Jurkat, Clone E6-1 (cell line): ENCODE measurements at regions not wholly inside any gene's neighbourhood (a gene's known extent, or its start where the extent isn't known, plus 50 kb on each side); places are given as distances from the start of the nearest gene placed in this dataset.
A peak's percentile ranks its signal among the peaks of the same experiment; 100 is the strongest.

ENCODE experiments used
- DNase-seq: peaks from one replicate; pipeline ENCODE4 v3.0.0-alpha.2; 2011; ENCODE audit warnings: low read depth, low spot score
- H3K4me3 ChIP-seq: 2 replicates; pipeline ENCODE4 v1.5.1; 2011; ENCODE audit warnings: mild to moderate bottlenecking, low read length, control low read depth, moderate library complexity

DNA sequence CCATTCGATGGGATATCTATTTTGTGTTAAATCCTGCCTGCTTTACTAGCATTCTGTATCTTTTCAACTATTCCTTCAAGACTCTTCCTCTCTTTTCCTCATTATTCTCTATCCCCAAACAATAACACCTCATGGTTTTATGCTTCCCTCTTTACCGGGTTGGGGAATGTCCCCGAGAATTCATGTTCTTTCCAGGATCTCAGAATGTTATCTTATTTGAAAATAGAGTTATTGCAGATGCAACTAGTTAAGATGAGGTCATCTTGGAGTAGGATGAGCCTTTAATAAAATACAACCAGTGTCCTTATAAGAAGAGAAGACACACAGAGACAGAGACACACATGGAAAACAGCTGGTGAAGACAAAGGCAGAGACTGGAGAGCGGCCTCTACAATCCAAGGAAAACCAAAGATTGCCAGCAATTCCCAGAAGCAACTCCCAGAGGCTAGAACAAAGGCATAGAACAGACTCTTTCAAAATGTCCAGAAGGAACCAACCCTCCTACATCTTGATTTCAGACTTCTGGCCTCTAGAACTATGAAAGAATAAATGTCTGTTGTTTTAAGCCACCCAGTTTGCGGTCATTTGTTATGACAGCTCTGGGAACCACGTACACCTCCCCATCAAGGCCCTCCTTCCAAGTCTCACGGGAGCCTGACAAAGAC lies 126.8 kb upstream of the TNFAIP3 start:
- DNase-seq = no peak
- H3K4me3 ChIP-seq = no peak overlapping the region

DNA sequence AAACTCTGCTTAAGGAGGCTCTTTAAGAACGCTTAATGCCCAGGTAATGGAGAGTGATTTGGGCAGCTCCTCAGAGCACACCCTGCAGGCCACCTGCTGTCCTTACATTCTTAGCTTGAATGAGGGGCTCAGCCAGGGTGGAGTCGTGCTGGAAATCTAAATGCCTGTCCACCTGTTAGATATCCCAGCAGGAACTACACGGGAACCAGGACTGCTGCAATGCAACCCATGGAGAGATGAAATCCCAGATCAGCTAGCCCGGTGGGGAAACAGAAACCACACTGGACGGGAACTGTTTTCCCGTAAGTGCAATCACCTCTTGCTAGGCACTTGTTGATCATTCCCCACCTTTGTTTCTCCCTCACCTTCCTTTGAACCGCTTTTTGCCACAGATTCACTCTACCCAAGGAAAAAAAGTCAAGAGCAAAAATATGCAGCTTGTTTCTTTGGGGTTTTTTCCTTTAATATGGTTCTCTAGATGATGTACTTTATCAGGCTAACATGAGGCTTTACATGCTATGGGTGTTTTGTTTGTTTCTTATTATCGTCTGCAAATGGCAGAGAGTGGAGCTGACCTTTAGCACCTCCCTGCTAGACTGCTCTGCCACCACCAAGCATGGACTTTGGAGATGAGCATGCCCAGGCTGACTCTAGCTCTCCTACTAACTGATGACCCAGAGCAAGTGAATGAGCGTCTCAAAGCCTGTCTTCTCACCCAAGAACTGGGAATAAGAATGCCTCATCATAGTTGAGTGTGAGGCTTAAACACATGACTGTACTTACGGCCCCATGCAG lies 125.9 kb upstream of the TNFAIP3 start:
- DNase-seq = no peak
- H3K4me3 ChIP-seq = no peak overlapping the region

DNA sequence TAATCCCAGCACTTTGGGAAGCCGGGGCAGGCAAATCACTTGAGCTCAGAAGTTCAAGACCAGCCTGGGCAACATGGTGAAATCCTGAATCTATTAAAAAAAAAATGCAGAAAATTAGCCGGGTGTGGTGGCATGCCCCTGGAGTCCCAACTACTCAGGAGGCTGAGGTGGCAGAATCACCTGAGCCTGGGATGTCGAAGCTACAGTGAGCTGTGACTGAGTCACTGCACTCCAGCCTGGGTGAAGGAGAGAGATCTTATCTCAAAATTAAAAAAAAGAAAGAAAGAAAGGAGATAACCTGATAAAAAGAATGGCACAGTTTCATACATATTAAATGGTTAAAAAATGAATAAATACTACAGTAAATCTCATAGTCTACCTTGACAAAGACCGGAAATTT lies 123.6 kb upstream of the TNFAIP3 start:
- no peak overlapping the region for H3K4me3 ChIP-seq
- no peak for DNase-seq

DNA sequence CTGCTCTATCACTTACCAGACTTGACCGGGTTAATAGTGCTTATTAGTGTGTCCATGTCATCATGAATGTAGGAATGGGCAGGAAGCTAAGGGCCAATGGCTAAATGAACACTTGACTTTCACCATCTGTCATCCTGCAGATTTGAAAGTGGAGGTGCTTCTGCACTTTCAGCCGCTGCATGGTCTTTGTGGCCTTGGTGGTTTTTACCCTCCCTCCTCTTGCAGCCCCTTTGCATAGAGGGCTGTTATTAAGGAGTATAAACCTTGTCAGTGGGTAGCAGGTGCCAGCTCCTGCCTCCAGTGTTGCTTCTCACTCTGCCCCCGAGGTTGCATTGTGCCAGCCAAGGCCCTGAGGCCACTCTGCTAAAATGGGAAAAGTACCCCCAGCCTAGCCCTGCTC lies 122.2 kb upstream of the TNFAIP3 start:
- H3K4me3 ChIP-seq = no peak overlapping the region
- peak; percentile 76 for DNase-seq

DNA sequence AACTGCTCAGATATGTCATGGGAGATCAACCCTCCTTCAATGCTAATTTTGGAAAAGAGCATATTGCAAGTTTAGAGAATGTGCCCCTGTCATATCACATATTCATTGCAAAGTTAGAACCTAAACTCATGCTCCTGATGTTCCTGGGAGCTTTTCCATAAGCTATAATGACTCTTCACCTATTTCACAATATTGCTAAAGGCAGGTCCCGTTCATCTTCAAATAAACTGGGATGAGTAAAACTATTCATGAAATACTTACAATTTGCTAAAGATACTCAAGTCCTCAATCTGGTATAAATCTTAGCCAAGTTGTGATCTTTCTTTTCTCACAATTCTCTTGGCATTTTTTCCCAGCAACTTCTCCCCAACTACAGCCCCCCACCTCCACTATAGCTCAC lies 121.7 kb upstream of the TNFAIP3 start:
- no peak overlapping the region for H3K4me3 ChIP-seq

DNA sequence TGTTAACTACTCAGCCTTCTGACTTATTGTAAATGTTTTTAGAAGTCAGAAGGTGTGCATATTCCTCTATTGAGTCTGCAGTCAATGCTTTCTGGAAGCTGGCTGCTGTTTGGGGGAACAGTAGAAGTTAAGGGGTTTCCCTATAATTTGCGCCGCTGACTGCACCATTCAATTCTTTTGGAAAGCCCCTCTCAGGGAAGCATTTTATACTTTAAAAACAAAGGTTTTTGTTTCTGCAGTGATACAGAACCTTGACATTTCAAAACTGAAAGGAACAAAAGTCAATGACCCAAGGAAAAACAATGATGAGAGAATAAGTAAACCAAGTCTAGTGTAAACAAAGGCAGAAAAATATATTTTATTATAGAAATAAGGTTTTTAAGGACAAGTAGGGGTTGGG lies 120.8 kb upstream of the TNFAIP3 start:
- DNase-seq = no peak
- no peak overlapping the region for H3K4me3 ChIP-seq

More for the DNA sequence above, 121.7 kb upstream of the TNFAIP3 start:
- DNase-seq = no peak

DNA sequence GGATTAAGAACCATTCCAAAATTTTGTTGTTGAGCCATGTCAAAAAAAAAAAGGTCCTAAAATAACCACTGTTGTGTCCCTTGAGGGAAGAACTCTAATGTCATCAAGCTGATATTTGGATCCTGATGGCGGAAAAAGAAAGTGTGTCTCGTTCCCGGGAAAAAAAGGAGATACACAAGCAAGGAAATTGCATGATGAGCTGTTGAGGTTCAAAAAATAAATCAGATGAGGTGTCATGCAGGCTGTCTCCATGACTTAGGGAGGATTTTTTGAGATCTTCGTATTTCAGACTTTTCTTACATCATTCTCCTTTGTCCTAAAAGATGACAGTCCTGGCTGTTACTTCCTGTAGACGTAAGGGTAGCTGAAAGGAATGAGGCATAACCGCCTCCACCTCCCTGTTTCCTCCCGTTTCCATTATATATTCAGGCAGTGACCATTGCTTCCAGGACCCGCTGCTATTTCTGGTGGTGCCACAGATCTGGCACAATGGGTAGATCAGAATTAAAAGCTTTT lies 117.3 kb upstream of the TNFAIP3 start:
- no peak for DNase-seq

DNA sequence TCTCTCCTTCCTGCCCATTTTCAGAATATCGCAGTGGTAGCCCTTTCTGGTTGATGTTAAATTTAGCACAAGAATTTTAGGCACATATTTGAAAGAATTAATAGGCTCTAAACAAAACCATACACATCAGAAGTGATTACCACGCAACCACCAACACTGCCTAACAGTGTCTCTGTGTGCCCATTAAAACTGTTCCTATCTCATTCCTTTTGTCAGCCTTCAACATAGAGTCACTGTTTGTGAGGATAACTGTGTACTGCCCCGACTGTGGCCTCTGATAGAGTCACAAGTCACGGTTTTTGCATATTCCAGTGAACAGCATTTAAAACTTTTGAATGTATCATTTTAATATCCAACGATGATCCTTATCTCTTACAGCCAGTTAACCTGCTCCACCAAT lies 116.8 kb upstream of the TNFAIP3 start:
- H3K4me3 ChIP-seq = no peak overlapping the region
- DNase-seq = no peak

More for the DNA sequence above, 117.3 kb upstream of the TNFAIP3 start:
- H3K4me3 ChIP-seq = no peak overlapping the region

DNA sequence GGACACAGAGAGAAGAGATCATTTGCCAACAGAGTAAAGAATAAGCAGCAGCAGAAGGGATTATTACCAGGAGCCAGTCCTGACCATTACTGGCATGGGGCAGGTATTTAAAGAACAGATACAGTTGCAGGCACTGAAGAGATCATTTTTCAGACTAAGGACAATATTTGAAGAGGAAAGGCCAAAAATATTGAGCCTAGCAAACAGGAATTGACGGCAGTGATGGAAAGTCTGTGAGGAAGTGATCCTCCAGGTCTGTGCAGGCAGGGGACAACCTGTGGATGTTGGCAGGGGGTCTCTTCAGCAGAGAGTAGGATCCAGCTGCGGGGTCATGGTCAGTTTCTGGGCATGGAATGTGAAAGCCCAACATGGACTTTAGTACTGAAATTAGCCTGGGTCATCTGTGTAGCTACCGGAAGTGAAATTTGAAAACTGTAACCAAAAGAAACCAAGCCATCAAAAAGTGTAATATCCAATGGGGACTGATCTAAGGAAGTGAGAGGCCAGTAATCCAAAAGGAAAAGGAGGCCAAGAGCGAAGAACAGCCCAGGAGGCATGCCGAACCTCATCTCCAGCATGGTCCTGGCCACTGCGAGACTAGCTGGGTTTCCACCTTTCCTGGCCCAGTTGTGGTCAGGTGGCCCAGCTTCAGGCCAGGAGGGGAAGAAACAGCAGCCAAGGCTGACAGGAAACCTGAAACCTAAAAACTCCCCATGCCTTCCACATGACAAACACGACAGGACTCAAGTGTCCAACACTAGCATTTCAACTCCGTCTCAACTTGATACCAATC lies 115.1 kb upstream of the TNFAIP3 start:
- H3K4me3 ChIP-seq = no peak overlapping the region
- no peak for DNase-seq

DNA sequence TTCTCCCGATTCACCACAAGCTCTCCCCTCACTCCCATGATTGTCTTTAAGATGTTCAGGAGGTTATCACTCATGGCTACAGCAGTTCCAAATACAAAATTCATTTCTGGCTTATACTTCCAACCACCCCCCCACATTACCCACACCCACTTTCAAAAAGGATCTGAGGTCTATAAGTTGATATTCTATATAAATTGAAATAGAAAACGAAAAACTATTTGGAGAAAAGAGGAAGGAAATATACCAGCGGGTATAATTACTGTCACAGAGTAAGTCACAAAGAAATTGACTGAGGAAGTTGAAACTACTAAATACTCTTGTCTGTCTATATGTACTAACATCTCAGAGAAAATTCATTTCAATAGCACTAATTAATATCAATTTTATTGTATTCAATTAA lies 112.7 kb upstream of the TNFAIP3 start:
- H3K4me3 ChIP-seq = no peak overlapping the region
- no peak for DNase-seq

DNA sequence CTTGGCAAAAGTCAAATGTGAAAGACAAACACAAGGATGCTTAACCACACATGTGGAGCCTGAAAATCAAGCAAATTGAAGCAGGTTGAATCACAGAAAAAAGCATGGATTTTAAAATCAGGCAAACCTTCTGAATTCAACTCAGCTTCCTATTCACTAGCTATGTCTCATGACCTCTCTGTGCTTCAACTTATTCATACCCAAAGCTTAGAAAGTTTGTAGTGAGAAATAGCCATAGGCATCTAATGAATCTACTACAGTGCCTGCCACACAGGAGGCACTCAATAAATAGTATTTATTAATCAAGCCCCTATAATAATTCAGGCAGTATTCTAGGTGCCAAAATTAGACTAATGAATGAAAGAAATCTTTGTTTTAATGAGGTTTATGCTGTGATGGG lies 112.2 kb upstream of the TNFAIP3 start:
- H3K4me3 ChIP-seq = no peak overlapping the region
- no peak for DNase-seq

DNA sequence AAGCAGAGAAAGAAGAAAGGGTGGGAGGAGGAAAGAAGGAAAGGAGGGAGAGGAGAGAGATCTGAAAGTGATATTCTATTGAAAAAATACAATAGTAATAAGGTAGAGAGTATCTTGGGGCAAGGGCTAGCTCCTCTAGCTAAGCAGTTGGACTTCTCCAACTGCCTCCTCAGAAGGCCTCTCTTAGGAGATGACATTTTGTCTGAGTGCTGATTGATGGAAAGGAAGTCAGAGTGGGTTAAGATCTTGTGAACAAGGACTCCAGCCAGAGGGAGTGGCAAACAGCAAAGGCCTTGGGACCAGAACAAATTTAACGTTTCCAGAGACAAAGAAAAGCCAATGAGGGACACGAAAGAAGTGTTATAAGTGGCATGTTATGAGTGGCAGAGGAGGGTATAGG lies 111.8 kb upstream of the TNFAIP3 start:
- DNase-seq = no peak
- H3K4me3 ChIP-seq = no peak overlapping the region

DNA sequence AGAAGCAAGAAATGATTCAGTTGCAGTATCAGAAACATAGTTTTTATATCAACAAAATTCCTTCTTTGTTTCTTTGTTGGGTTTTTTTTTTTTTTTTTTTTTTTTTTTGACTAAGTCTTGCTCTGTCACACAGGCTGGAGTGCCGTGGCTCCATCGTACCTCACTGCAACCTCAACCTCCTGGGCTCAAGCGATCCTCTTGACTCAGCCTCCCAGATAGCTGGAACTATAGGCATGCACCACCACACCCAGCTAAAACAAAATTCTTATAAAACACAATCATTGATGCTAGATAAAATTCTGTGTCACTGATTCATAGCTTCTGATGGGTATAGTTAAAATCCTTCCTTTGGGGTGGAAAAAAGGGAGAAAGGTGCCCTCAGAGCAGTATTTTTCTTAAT lies 110.3 kb upstream of the TNFAIP3 start:
- H3K4me3 ChIP-seq = no peak overlapping the region
- no peak for DNase-seq

DNA sequence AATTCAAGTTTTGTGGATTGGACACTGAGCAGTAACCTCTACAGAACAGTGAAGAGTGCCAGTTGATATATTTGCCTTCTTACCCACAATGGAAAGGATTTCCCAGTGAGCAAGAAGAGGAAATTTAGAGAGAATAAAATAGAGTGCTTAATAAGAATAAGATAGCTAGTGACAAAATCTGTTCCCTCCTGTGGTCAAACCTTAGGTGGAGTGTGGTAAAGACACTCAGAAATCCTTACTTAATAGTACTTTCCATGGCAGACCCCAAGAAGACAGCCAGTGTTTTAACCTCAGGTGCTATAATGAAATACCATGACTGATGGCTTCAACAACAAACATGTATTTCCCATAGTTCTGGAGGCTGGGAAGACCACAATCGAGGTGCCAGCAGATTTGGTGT lies 108.4 kb upstream of the TNFAIP3 start:
- no peak overlapping the region for H3K4me3 ChIP-seq
- no peak for DNase-seq

DNA sequence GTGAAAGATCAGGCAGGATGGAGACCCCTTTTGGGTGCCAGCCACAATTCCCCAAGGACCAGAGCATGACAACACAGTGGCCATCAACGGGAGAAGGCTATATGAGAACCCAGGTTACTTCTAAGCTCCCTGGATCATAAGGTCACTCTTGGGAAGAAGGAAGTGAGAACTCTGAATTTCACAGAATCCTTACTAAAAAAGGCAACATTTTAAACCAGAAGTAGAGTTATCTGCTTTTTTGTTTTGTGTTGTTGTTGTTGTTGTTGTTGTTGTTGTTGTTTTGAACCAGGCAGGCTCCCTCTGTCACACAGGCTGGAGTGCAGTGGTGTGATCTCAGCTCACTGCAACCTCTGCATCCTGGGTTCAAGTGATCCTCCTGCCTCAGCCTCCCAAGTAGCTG lies 107.4 kb upstream of the TNFAIP3 start:
- no peak overlapping the region for H3K4me3 ChIP-seq
- no peak for DNase-seq

DNA sequence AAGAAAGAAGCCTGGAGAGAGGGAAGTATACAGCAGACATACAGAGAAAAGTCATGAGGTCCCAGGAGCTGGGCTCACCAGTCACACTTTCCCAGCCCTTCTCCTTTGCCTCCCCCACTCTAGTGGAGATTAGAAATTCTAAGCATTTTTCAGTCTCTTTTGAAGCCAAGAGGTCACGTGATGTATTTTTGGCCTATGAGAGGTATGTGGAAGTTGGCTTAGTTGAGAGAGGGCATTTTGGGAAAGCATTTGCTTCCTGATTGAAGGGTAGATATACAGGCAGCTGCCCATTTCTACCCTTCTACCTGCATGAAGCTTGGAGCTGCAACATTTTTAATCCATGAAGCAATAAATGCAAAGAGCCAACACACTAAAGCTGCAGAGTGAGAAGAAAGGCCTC lies 106.0 kb upstream of the TNFAIP3 start:
- DNase-seq = no peak
- H3K4me3 ChIP-seq = no peak overlapping the region

DNA sequence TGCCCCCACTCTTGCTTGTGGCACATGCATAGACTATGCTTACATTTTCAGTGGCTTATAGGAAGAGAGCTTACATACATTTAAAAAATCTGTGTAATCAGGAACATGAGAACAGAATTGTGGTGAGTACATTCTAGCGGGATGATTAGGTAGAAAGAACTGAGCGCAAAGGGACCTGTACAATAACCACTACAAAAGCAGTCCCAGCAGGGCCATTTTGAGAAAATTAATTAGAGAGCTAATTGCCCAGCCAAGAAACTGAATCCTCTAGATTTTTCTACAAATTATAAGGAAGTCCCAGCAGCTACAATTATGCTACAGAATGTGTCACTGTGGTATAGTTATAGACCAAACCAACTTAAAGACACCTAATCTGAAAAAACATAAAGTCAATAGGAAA lies 105.6 kb upstream of the TNFAIP3 start:
- DNase-seq = no peak
- H3K4me3 ChIP-seq = no peak overlapping the region

DNA sequence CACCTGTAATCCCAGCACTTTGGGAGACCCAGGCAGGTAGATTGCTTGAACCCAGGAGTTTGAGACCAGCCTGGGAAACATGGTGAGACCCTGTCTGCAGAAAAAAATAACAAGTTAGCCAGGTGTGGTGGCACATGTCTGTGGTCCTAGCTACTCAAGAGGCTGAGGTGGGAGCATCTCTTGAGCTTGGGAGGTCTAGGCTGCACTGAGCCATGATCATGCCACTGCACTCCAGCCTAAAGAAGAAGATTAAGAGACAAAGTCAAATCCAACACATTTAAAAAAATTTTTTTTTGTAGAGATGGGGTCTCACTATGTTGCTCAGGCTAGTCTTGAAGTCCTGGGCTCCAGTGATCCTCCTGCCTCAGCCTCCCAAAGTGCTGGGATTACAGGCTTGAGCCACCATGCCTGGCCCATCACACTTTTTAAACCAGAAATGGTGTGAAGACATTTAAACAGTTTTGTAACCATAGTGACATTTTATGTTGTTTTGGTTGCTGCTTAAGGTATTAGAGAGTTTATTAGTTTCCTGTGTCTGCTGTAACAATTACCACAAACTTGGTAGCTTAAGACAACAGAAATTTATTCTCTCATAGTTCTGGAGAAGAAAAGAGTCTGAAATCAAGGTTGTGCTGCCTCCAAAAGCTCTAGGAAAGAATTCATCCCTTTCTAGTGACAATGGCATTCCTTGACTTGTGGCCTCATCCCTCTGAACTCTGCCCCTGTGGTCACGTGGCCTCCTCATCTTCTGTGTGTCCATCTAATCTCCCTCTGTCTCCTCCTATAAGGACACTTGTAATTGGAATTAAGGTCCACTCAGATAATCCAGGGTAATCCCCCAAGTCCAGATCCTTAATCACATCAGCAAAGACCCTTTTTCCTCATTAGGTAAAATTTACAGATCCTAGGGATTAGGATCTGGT lies 104.6 kb upstream of the TNFAIP3 start:
- DNase-seq = no peak
- no peak overlapping the region for H3K4me3 ChIP-seq

DNA sequence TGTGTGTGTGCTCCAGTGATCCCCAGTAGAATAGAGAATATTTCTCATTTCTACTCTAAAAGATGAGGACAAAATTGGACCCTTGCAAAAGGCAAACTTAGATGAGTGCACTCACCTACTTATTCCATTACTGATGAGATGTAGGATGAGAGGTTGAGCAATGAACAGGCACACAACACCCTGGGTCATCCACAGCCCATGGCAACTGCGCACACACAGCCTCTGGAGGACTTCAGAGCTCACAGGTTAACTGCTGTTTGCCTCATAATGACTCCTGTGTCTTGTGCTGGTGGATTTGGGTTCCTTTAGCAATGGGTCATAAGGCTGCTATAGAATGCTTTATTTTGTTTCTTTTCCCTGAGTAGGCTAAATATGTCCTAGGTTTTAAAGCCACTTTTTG lies 103.6 kb upstream of the TNFAIP3 start:
- H3K4me3 ChIP-seq = no peak overlapping the region
- DNase-seq = no peak
